ENCODE measurements at regions not wholly inside any gene's neighbourhood (a gene's known extent, or its start where the extent isn't known, plus 50 kb on each side); places are given as distances from the start of the nearest gene placed in this dataset.
"Not testable (repeated sequence)": the region's sequence is repeated elsewhere in the genome, so short reads cannot be mapped to it uniquely, and the experiment has no call there.

GRCh38 chr13:59319276-59319675, 844.5 kb downstream of the DIAPH3 start:
- Histone ChIP-seq H3K9me3 (ENCODE audit: control insufficient read depth, insufficient read depth, low read length) (no peaks in the 10 kb centered on the region), H3K36me3 (ENCODE audit: control insufficient read depth, insufficient read depth, low read length) (no peaks in the 10 kb centered on the region), H3K4me1 (ENCODE audit: control insufficient read depth, insufficient read depth, low read length) (no peaks in the 10 kb centered on the region), H3K27me3 (ENCODE audit: control insufficient read depth, insufficient read depth, low read length) (no peaks in the 10 kb centered on the region), H3K27ac (ENCODE audit: low read length) (no peak overlapping the region), H3K4me3 (ENCODE audit: low read length) (no peak overlapping the region)
- Mint-ChIP-seq H3K36me3 (no peaks in the 10 kb centered on the region), H3K9me3 (peaks cover 3 to 5% of the 10 kb centered on the region in 2 donors), H3K4me1 (no peaks in the 10 kb centered on the region), H3K4me3 (no peak overlapping the region), H3K27me3 (ENCODE audit: low read depth in 2 of 2) (no peaks in the 10 kb centered on the region), H3K27ac (no peak overlapping the region)
- DNase-seq (no peak), ATAC-seq (no peak)
- intact Hi-C loops (cut with micrococcal nuclease), result loop anchor here (2.0 kb wide), 1 partner anchor 70 kb away; no protein-coding TSS in a partner anchor
- 94% methylated on average over 1 of the region's 3 CpGs for WGBS (ENCODE audit: insufficient coverage)
- TF ChIP-seq, protein P1, sequence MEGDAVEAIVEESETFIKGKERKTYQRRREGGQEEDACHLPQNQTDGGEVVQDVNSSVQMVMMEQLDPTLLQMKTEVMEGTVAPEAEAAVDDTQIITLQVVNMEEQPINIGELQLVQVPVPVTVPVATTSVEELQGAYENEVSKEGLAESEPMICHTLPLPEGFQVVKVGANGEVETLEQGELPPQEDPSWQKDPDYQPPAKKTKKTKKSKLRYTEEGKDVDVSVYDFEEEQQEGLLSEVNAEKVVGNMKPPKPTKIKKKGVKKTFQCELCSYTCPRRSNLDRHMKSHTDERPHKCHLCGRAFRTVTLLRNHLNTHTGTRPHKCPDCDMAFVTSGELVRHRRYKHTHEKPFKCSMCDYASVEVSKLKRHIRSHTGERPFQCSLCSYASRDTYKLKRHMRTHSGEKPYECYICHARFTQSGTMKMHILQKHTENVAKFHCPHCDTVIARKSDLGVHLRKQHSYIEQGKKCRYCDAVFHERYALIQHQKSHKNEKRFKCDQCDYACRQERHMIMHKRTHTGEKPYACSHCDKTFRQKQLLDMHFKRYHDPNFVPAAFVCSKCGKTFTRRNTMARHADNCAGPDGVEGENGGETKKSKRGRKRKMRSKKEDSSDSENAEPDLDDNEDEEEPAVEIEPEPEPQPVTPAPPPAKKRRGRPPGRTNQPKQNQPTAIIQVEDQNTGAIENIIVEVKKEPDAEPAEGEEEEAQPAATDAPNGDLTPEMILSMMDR (IDR thresholded peaks at IDR 0.05), result no peak

DNA sequence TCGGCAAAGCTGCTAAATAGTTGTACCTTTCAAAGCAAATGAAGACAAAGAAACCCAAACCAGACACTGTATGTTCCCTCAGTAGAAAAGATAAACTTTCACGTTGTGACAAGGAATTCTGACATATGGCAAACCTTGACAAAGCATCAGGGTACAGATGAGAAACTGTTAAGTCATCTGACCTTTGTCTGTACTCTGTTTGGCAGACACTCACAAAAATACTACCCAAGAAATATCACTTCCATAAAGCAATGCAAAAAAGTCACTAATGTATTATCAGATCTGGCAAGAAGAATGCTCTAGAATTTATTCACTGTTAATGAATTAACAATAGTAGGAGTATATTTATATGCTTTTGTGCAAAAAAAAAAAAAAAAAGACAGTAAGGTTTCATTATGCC, 843.7 kb downstream of the DIAPH3 start:
- Mint-ChIP-seq H3K4me1 (no peaks in the 10 kb centered on the region), H3K27ac (no peak overlapping the region), H3K27me3 (ENCODE audit: low read depth in 2 of 2) (no peaks in the 10 kb centered on the region), H3K4me3 (no peak overlapping the region), H3K9me3 (peaks cover 3% of the 10 kb centered on the region in 2 donors), H3K36me3 (no peaks in the 10 kb centered on the region)
- ATAC-seq, result no peak
- intact Hi-C loops (cut with micrococcal nuclease), result no loop called here
- Histone ChIP-seq H3K4me1 (ENCODE audit: control insufficient read depth, insufficient read depth, low read length) (no peaks in the 10 kb centered on the region), H3K9me3 (ENCODE audit: control insufficient read depth, insufficient read depth, low read length) (no peaks in the 10 kb centered on the region), H3K4me3 (ENCODE audit: low read length) (no peak overlapping the region), H3K36me3 (ENCODE audit: control insufficient read depth, insufficient read depth, low read length) (no peaks in the 10 kb centered on the region), H3K27me3 (ENCODE audit: control insufficient read depth, insufficient read depth, low read length) (no peaks in the 10 kb centered on the region), H3K27ac (ENCODE audit: low read length) (no peak overlapping the region)
- 66% methylated on average over 2 of the region's 2 CpGs for WGBS (ENCODE audit: insufficient coverage)
- TF ChIP-seq, protein P1 (IDR thresholded peaks at IDR 0.05), result no peak
- no peak for DNase-seq

DNA sequence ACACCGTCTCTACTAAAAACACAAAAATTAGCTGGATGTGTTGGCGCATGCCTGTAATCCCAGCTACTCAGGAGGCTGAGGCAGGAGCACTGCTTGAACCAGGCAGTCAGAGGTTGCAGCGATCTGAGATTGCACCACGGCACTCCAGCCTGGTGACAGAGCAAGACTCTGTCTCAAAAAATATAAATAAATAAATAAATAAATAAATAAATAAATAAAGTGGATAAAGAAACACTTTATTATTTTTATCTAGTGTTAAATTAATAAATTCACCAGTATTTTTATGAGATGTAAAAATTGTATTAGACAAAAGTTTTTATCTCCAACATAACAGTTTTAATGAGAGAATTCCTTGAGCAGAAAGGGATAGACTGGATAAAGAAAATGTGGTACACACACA, 839.3 kb downstream of the DIAPH3 start:
- WGBS (ENCODE audit: insufficient coverage), result 100% methylated on average over 2 of the region's 4 CpGs
- ATAC-seq; H3K27me3 ChIP-seq (ENCODE audit: control insufficient read depth, insufficient read depth, low read length); H3K27ac Mint-ChIP-seq; DNase-seq; intact Hi-C loops (cut with micrococcal nuclease); H3K27me3 Mint-ChIP-seq (ENCODE audit: low read depth in 2 of 2); H3K4me3 Mint-ChIP-seq; H3K4me3 ChIP-seq (ENCODE audit: low read length); H3K4me1 Mint-ChIP-seq; H3K9me3 ChIP-seq (ENCODE audit: control insufficient read depth, insufficient read depth, low read length); H3K27ac ChIP-seq (ENCODE audit: low read length); H3K36me3 Mint-ChIP-seq; H3K9me3 Mint-ChIP-seq; H3K4me1 ChIP-seq (ENCODE audit: control insufficient read depth, insufficient read depth, low read length); H3K36me3 ChIP-seq (ENCODE audit: control insufficient read depth, insufficient read depth, low read length): not testable (repeated sequence)

GRCh38 chr13:59326717-59327116, 837.0 kb downstream of the DIAPH3 start:
- ATAC-seq, result no peak
- 81% methylated on average over 1 of the region's 1 CpG for WGBS (ENCODE audit: insufficient coverage)
- Mint-ChIP-seq H3K27me3 (ENCODE audit: low read depth in 2 of 2) (no peaks in the 10 kb centered on the region), H3K36me3 (no peaks in the 10 kb centered on the region), H3K4me3 (no peak overlapping the region), H3K4me1 (no peaks in the 10 kb centered on the region), H3K27ac (no peak overlapping the region), H3K9me3 (peaks cover 0 to 5% of the 10 kb centered on the region in 2 donors)
- Histone ChIP-seq H3K9me3 (ENCODE audit: control insufficient read depth, insufficient read depth, low read length) (no peaks in the 10 kb centered on the region), H3K27ac (ENCODE audit: low read length) (no peak overlapping the region), H3K36me3 (ENCODE audit: control insufficient read depth, insufficient read depth, low read length) (no peaks in the 10 kb centered on the region), H3K4me1 (ENCODE audit: control insufficient read depth, insufficient read depth, low read length) (no peaks in the 10 kb centered on the region), H3K4me3 (ENCODE audit: low read length) (no peak overlapping the region), H3K27me3 (ENCODE audit: control insufficient read depth, insufficient read depth, low read length) (no peaks in the 10 kb centered on the region)
- TF ChIP-seq, protein P1 (IDR thresholded peaks at IDR 0.05), result no peak
- DNase-seq, result no peak
- intact Hi-C loops (cut with micrococcal nuclease), result no loop called here
